Upper lobe of right lung (tissue), 1 donor: ENCODE measurements at regions not wholly inside any gene's neighbourhood (a gene's known extent, or its start where the extent isn't known, plus 50 kb on each side); places are given as distances from the start of the nearest gene placed in this dataset.

Experiments
- ATAC-seq: fragments of 200-7000 bp; cut with Tn5 transposase; one replicate; pipeline ENCODE4 v1.9.1; 2020; ENCODE audit warnings: mild to moderate bottlenecking, moderate library complexity
- DNase-seq: peaks from one replicate; pipeline ENCODE4 v3.0.0-alpha.2; 2020
- H3K27ac ChIP-seq: fragments of 200-600 bp; one replicate; pipeline ENCODE4 v1.8.0; 2022
- H3K27me3 ChIP-seq: fragments of 200-600 bp; one replicate; pipeline ENCODE4 v1.8.0; 2022; ENCODE audit warnings: mild to moderate bottlenecking
- H3K36me3 ChIP-seq: fragments of 200-600 bp; one replicate; pipeline ENCODE4 v1.8.0; 2022
- H3K4me1 ChIP-seq: fragments of 200-600 bp; one replicate; pipeline ENCODE4 v1.8.0; 2022
- H3K4me3 ChIP-seq: fragments of 200-600 bp; one replicate; pipeline ENCODE4 v1.8.0; 2022; ENCODE audit warnings: mild to moderate bottlenecking
- H3K9me3 ChIP-seq: fragments of 200-600 bp; one replicate; pipeline ENCODE4 v1.8.0; 2022
- CTCF ChIP-seq: fragments of 200-600 bp; IDR thresholded peaks from one replicate; pipeline ENCODE4 v1.8.0; 2022; ENCODE audit warnings: antibody characterized with exemption
- intact Hi-C: fragments of 100-400 bp; cut with DNase I; formaldehyde crosslinking; loops from one replicate; pipeline ENCODE4 v1.11.0; 2022
- donor health status: DM: no; HTN: yes; CAD: no; lungs with severe emphysema.

- Histone ChIP-seq H3K27ac (no peak overlapping the region), H3K9me3 (no peaks in the 10 kb centered on the region), H3K27me3 (no peaks in the 10 kb centered on the region), H3K4me3 (no peak overlapping the region), H3K4me1 (no peaks in the 10 kb centered on the region), H3K36me3 (no peaks in the 10 kb centered on the region)
- DNase-seq: no peak
- no peak for ATAC-seq
- no peak for TF ChIP-seq CTCF
- intact Hi-C loops: no loop called here
Measured at GRCh38 chr10:88168171-88169036, 305.0 kb downstream of the PTEN start.

DNA sequence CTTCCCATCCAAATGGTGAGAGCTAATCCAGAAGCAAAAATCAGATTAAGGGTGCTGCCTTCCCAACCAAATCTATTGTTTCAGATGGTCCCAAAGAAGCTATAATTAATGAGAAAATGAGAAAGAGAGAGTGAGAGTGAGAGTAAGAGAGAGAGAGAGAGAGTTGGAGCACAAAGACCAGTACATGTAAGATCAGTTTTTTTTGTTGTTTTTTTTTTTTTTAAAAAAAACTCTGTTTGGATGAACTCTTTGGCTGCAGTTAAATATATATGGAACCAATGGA, 305.6 kb downstream of the PTEN start:
- DNase-seq (no peak), ATAC-seq (no peak)
- intact Hi-C loops: no loop called here
- H3K27me3 ChIP-seq: no peaks in the 10 kb centered on the region
- TF ChIP-seq CTCF: no peak
- H3K27ac ChIP-seq: no peak overlapping the region
- H3K9me3 ChIP-seq: no peaks in the 10 kb centered on the region
- no peaks in the 10 kb centered on the region for H3K36me3 ChIP-seq
- no peak overlapping the region for H3K4me3 ChIP-seq
- no peaks in the 10 kb centered on the region for H3K4me1 ChIP-seq

GRCh38 chr10:88170628-88171027, 307.2 kb downstream of the PTEN start:
- TF ChIP-seq CTCF: no peak
- ATAC-seq (no peak), DNase-seq (no peak)
- no peaks in the 10 kb centered on the region for H3K36me3 ChIP-seq
- no peaks in the 10 kb centered on the region for H3K4me1 ChIP-seq
- H3K27ac ChIP-seq: no peak overlapping the region
- H3K4me3 ChIP-seq: no peak overlapping the region
- H3K27me3 ChIP-seq: no peaks in the 10 kb centered on the region
- intact Hi-C loops: no loop called here
- no peaks in the 10 kb centered on the region for H3K9me3 ChIP-seq

DNA sequence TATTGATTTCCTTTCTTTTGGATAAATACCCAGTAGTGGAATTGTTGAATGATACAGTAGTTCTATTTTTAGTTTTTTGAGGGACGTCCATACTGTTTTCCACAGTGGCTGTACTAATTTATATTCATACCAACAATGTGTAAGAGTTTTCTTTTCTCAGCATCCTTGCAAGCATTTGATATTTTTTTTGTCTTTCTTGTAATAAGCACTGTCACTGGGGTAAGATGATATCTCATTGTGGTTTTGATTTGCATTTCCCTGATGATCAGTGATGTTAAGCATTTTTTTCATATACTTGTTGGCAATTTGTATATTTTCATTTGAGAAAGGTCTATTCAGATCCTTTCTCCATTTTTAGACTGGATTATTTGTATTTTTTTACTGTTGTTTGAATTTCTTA, 308.7 kb downstream of the PTEN start:
- DNase-seq (no peak), ATAC-seq (no peak)
- no peaks in the 10 kb centered on the region for H3K36me3 ChIP-seq
- H3K27ac ChIP-seq: no peak overlapping the region
- peaks cover 3% of the 10 kb centered on the region for H3K9me3 ChIP-seq
- no peak overlapping the region for H3K4me3 ChIP-seq
- intact Hi-C loops: no loop called here
- no peak for TF ChIP-seq CTCF
- no peaks in the 10 kb centered on the region for H3K4me1 ChIP-seq
- H3K27me3 ChIP-seq: no peaks in the 10 kb centered on the region

GRCh38 chr10:88174391-88174790, 311.0 kb downstream of the PTEN start:
- no peaks in the 10 kb centered on the region for H3K27me3 ChIP-seq
- TF ChIP-seq CTCF: no peak
- no peak overlapping the region for H3K4me3 ChIP-seq
- H3K27ac ChIP-seq: no peak overlapping the region
- ATAC-seq (no peak), DNase-seq (no peak)
- no peaks in the 10 kb centered on the region for H3K4me1 ChIP-seq
- intact Hi-C loops: no loop called here
- H3K9me3 ChIP-seq: peaks cover 3% of the 10 kb centered on the region
- no peaks in the 10 kb centered on the region for H3K36me3 ChIP-seq

DNA sequence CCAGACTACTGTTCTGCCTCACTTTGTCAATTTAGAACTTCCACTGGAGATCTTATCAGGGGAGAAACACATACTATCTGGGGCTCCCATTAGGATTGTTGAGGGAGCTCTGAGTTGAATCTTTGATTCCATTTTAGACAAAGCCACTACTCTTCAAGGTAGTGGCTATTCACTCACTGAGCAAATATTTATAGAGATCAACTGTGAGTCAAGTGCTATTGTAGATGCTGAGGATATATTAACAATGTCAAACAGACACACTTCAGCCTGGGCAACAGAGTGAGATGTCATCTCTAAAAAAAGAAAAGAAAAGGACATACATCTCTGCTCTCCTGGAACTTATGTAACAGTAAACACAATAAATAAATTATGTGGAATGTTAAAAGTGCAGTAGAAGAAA, 315.3 kb downstream of the PTEN start:
- H3K27ac ChIP-seq: no peak overlapping the region
- TF ChIP-seq CTCF: no peak
- H3K9me3 ChIP-seq: peaks cover 3% of the 10 kb centered on the region
- no peaks in the 10 kb centered on the region for H3K4me1 ChIP-seq
- no peak overlapping the region for H3K4me3 ChIP-seq
- ATAC-seq: no peak
- no peaks in the 10 kb centered on the region for H3K27me3 ChIP-seq
- no peak for DNase-seq
- intact Hi-C loops: no loop called here
- H3K36me3 ChIP-seq: no peaks in the 10 kb centered on the region
